GM19099 (cell line): ENCODE measurements at regions not wholly inside any gene's neighbourhood (a gene's known extent, or its start where the extent isn't known, plus 50 kb on each side); places are given as distances from the start of the nearest gene placed in this dataset.

Source experiments
- POLR2A ChIP-seq: IDR thresholded peaks from 3 replicates; pipeline ENCODE4 v1.6.1; 2011; ENCODE audit warnings: low read depth; ENCODE audit not compliant: insufficient read length; ENCODE audit errors: extremely low read depth

DNA sequence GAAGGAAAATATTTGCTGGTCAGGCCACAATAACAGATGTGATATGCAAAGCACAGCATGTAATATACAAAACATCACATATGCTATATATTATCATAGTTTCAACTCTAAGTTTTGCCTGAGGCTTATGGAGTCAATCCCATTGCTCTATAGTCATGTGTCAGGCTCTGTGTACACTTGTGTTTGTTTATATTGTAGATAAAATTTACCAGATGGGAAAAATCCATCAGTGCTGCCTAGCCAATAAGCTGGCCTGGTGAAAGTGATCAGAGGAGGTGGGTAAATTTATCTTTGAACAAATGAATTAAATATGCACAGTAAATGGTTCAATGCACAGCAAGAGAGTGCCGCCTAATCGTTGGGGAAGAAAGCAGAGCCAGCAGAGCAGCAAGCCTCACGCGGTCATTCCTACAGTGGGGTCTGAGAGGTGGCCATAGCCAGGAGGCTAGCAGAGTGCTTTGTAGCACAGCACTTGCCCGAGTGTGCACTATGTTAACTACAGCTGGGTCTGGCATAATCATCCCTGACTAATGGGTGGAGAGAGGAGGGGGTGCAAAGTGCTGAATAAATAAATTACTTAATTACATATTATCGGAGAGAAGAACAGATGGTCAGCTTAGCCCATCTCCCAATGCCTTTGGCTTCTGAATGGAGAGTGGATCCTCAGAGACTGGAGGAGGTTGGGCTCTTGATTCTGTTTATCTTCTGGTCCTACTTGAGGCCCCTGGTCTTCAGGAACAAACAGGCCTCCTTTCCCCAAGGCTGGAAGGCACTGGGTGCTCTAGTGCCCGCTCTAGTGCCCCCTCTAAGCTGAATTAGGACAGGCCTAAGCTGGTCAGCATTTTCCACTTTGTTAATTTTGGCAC is 153.5 kb downstream of the MAT2B start:
- TF ChIP-seq POLR2A: no peak

DNA sequence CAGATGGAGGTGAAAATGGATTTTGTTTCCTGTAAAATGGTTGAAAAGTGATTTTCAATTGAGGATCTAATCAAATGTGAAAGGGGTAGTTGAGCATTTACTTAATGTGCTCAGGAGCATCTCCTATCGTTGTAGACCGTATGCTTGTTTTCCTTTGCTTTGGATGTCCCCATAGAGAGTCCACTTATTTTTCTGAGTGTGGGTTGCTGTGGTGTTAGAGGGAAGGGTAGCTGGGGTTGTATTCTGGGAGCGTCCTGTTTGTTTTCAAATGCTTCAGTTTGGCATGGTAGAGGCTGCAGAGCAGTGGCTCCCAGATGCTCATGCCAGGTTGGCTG is 154.1 kb downstream of the MAT2B start:
- no peak for TF ChIP-seq POLR2A

DNA sequence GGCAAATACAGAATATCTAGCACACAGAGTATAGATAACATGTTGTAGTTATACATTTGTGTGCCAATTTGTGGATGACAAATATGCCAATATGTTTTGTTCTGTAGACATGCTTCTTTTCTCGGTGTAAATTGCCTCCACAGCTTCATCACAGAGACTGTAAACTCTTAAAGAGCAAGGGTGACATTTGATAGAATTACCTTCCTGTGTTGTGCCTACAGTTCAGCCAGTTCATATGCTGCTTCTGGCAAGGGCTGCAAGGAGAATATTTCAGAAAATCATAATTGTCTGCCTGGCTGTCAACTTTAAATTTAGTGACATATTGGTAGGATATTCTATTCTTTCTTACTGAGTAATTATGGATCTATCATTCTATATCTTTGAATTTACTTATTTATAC is 155.1 kb downstream of the MAT2B start:
- TF ChIP-seq POLR2A: no peak

DNA sequence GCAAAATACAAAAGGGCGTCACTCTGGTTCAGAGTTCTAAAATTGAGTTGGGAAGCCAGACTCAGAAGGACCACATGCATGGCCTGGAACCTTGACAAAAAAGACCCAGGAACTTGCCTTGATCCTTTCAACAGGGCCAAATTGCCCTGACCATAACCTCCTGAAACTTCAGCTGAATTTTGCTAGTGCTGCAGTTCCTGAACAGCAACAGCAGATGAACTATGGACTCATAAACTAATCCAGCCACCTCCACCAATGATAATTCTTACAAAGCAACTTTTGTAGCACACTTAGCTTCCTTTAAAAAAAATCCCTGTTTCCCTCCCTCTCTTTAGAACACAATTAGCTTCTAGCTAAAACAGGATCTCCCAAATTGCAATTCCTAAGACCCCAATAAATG is 155.9 kb downstream of the MAT2B start:
- TF ChIP-seq POLR2A: no peak

DNA sequence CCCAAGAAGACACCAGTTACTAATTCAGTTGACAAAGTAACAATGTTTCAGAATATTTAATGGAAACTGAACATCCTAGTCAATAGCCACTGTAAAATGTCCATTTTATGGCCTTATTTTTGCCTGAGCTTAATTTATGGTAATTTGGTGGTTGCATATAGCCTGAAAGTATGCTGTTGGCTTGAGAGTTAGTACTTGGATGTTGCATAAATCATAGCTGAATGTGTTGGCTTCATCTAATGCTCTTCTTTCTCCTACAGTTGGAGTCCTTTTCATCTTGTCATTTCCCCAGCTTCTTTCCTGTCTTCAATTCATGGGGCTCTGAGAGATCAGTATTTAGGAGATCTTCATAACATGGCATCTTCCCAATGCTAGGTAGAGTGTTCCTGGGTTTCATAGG is 164.6 kb downstream of the MAT2B start:
- TF ChIP-seq POLR2A: no peak

DNA sequence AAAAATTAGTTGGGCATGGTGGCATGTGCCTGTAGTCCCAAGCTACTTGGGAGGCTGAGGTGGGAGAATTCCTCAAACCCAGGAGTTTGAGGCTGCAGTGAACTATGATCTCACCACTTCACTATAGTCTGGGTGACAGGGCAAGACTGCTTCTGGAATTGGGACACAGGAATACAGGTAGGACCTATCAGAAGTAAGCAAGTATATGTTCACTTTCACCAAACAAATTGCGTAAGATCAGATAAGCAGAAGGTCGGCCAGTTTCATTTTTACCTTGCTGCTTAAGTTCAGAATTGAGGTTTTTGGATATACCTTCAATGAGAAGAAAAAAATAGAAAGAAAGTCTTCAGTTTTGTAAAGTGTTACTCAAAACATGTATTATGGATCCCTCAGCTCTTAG is 171.7 kb downstream of the MAT2B start:
- no peak for TF ChIP-seq POLR2A

DNA sequence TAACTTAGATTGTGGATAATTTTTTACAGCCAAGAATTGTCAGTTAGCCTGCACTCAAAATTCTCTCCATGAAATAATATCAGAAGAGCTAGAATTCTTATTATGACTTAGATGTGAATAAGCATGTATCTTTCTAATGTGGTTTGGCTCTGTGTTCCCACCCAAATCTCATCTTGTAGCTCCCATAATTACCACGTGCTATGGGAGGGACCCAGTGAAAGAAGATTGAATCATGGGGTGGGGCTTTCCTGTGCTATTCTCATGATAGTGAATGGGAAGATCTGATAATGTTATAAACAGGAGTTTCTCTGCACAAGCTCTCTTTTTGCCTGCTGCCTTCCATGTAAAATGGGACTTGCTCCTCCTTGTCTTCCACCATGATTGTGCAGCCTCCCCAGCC is 176.8 kb downstream of the MAT2B start:
- no peak for TF ChIP-seq POLR2A

DNA sequence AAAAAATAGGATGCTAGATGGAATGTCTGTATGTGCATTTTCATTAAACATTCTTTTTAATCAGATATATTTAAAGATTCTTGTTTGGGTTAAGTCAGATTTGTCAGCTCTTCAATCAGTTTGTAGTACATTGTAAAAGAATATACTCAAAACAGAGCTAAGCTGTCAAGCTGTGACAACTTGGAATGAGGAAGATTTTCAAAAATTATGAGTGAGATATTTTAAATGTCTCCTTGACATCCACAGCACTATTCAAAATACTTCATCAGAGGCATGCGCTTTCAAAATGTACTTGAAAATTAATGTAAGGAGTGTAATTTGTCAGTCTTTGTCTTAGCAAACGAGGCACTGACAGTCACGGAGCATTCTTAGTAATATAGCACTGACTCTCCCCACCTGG is 182.0 kb downstream of the MAT2B start:
- no peak for TF ChIP-seq POLR2A

DNA sequence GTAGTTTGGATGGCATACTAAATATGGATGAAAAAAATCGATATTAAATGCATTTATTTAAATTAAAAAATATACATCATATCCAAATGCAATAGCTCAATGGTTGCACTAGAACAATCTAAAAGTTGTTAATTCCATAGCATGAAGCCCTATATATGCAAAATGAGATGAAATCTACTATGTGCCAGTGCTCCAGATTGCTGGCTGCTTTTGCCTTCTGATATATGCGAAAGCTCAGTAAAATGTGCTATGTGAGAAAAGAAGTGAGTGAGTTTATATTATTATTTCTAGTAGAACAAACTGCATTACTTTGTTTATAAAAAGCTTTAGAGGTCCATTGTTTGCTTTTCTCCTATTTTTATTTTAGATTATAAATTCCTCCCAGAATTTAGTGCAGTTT is 186.7 kb downstream of the MAT2B start:
- TF ChIP-seq POLR2A: no peak

DNA sequence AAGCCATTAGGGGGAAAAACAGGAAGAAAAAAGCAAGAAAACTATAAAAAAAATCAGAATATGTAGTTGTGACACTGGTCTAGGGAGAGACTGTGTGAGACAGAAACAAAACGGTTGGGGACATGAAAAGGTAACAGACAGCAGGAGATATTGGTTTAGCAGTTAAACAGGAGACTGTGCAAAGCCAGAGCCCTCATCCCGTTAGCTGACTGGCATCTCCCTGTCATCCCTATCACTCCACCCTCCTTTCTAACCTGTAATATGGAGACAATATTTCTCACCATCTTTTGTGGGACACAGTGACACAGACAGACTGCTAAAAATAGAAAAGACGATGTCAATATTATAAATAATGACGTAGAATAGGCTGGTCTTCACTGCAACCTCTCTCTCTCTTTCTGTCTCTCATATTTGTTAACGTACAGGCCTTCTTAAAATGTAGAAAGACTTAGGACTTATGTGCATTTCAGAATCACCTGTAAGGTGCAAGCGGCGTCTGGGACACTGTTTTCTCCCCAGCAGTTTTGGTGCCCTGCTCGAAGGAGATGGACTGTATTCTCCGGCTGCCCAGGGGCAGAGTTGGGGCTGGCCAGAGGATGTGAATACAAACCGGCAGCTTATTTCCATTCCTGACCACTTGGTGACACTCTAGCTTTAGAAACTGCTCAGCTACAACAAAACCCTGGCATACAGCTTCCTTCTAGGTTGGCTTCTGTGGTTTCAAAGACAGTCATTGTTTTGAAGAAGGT is 190.6 kb downstream of the MAT2B start:
- no peak for TF ChIP-seq POLR2A

DNA sequence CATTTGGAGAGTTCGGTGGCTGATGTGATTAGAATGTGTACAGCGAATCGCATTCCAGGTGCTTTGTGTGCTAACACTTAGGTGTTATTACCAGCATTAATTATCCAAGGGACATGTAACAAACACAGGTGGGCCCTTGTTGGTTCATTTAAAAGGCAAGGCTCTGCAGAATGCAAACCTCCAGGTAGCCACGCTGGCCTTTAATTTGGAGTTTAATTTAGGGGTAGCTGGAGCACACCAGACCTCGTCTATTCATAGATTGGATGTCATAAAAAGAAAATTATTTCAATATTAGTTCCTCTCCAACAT is 191.1 kb downstream of the MAT2B start:
- no peak for TF ChIP-seq POLR2A

DNA sequence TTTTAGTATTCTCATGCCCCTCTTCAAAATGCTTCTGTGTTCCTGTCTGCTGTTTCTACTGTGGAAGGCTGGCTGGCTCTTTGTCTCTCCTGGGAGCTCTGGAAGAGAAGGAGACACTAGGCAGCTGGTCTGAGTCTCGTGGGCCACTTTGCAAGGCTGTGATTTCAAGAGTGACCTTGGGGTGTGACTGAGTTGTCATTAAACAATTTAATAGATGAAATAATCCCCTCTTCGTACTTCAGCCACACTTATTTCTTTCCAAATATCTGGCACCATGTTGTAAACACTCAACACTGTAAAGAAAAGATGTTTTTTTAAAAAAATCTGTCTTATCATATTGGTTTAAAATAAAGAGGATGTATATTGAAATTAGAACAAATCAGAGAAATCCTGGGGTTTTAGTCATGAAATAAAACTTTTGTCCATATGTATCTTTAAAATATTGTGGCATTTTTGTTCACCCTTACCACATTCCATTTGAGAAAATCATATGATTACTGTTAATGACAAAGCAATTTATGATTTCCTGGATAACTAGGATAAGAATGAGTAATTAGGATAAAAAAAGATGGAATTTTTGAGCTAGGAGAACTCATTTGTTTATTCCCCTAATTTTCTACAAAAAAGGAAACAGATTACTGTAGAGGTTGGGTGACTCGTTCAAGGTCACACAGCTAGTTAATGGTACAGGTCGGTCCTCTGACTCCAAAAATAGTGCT is 200.8 kb downstream of the MAT2B start:
- TF ChIP-seq POLR2A: no peak

DNA sequence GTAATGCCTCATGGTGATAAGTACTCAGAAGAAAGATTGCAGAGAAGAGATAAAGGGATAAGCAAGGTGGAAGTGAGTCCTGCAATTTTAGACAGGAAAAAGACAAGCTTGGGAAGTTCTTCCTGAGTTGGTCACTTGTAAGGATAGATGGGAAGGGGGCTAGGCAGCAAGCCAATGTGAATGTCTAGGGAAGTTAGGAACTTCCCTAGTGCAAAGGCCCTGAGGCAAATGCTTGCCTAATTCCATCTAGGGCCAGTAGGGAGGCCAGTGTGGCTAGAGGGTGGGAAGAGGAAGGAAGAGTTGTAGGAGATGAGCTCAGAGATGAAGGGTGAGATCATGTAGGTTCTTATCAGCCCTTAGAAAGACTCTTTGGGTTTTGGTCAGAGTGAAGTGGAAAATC is 206.6 kb downstream of the MAT2B start:
- no peak for TF ChIP-seq POLR2A

DNA sequence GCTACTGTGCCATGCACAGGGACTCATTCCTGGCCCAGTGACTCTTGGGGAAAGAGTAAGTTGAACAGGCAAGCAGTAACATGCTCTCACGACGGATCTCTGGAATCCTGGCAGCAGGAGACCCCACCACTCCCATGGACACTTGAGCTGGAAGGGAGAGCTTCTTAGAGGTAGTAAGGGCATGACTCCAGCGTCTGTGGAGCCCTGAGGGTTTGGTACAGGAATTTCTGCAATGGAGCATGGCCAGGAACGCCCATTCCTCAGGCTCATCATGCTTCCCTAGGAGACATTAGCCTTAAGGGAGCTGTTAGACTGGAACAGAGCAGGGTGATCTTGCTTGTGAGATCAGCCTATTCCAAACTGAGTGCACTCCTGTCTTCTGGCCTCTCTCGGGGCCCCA is 212.9 kb downstream of the MAT2B start:
- no peak for TF ChIP-seq POLR2A

DNA sequence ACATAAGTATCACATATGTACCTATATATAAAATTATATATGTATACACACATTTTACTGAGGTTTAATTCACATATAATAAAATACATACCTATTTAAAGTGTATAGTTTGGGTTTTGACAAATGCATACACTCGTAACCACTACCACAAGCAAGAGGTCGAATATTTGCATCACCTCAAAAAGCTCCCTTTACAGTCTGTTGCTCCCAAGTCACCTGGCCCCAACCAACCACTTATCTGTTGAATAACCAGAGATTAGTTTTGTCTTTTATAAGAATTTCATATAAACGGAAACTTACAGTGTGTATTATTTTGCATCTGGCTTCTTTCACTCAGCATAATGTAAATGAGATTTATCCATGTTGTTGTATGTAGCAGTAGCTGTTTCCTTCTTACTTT is 218.9 kb downstream of the MAT2B start:
- no peak for TF ChIP-seq POLR2A

DNA sequence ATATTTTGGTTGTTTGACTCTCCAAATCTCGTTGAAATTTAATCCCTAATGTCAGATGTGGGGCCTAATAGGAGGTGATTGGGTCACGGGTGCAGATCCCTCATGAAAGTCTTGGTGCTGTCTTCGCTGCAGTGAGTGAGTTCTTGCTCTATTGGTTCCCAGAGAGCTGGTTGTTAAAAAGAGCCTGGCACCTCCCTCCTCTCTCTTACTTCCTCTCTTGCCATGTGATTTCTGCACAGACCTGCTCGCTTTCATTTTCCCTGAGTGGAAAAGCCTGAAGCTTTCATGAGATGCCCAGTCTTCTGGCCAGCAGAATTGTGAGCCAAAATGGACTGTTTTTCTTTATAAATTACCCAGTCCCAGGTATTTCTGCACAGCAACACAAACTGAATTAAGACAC is 221.6 kb downstream of the MAT2B start:
- no peak for TF ChIP-seq POLR2A
